K562 (cell line): ENCODE measurements at regions not wholly inside any gene's neighbourhood (a gene's known extent, or its start where the extent isn't known, plus 50 kb on each side); places are given as distances from the start of the nearest gene placed in this dataset.

ENCODE experiments used
- ATAC-seq: fragments of 200-7000 bp; cut with Tn5 transposase; 3 replicates; pipeline ENCODE4 v1.9.1; 2020; ENCODE audit warnings: moderate library complexity
- BruUV-seq: library from RNA; stranded (reverse); fragments of 400-500 nt; replicated peaks from 2 replicates; lab custom pipeline; 2021; lab: Mats Ljungman, UMichigan
- CTCF ChIA-PET: fragments of 300-600 bp; formaldehyde crosslinking; extraction: SDS; loops from one replicate; lab custom pipeline; 2021; ENCODE audit warnings: low intra/inter-chr PET ratio; lab: Yijun Ruan, JAX
- POLR2A ChIA-PET: fragments of 300-600, 350-650 bp; sonication (Branson Sonifier 250); formaldehyde crosslinking; extraction: SDS; loops from one replicate; lab custom pipeline; 2021; ENCODE audit warnings: antibody characterized with exemption, inconsistent platforms; lab: Yijun Ruan, JAX
- DNase-seq, 4 experiments: peaks; one replicate each; pipeline versions ENCODE4 v3.0.0 to v3.0.0-alpha.2; 2011 to 2018; ENCODE audit warnings: low spot score in 3 of 4, mixed read lengths in 3 of 4; ENCODE audit errors: extremely low read depth in 1 of 4
- FAIRE-seq: peaks from 2 replicates; lab custom pipeline; 2011; peaks lifted over from hg19 to GRCh38; lab: Jason Lieb, UNC
- H2AFZ ChIP-seq: 2 replicates; pipeline ENCODE4 v1.6.0; 2011; ENCODE audit warnings: low read depth, low read length, control low read depth, inconsistent platforms
- H3K27ac ChIP-seq: fragments of 200-600 bp; 3 replicates; pipeline ENCODE4 v1.8.0; 2011; ENCODE audit warnings: low read depth, mild to moderate bottlenecking, control low read depth, inconsistent platforms, low read length, moderate library complexity, mixed read lengths; ENCODE audit errors: extremely low read depth
- H3K27me3 ChIP-seq, 2 experiments: fragments of 300-600 bp in 1 of 2; 2 replicates in 1 of 2; 3 replicates in 1 of 2; pipeline versions ENCODE4 v1.6.0 to v1.8.0; 2011; ENCODE audit warnings: inconsistent platforms in 2 of 2, low read length in 2 of 2, mild to moderate bottlenecking in 1 of 2, mixed read lengths in 1 of 2, moderate library complexity in 1 of 2; ENCODE audit not compliant: control insufficient read depth in 2 of 2, insufficient read depth in 2 of 2
- H3K36me3 ChIP-seq: fragments of 300-600 bp; 3 replicates; pipeline ENCODE4 v1.8.0; 2011; ENCODE audit warnings: mild to moderate bottlenecking, low read length, inconsistent platforms; ENCODE audit not compliant: control insufficient read depth, insufficient read depth
- H3K4me1 ChIP-seq, 2 experiments: fragments of 200-600 bp in 1 of 2; replicated peaks in 1 of 2; 2 replicates in 1 of 2; 3 replicates in 1 of 2; pipeline versions ENCODE4 v1.5.1 to v1.8.0; 2011; ENCODE audit warnings: inconsistent platforms in 2 of 2, low read length in 2 of 2, mild to moderate bottlenecking in 1 of 2, mixed read lengths in 1 of 2, moderate library complexity in 1 of 2; ENCODE audit not compliant: control insufficient read depth in 2 of 2, insufficient read depth in 2 of 2
- H3K4me2 ChIP-seq: 2 replicates; pipeline ENCODE4 v1.6.1; 2011; ENCODE audit warnings: low read length, control low read depth, inconsistent platforms, mixed read lengths; ENCODE audit not compliant: insufficient read depth
- H3K4me3 ChIP-seq: fragments of 200-600 bp; sonication (generic), shearing (Covaris generic); 2 replicates; pipeline ENCODE4 v1.5.1; 2016; ENCODE audit warnings: control low read depth, inconsistent platforms
- H3K79me2 ChIP-seq: fragments of 200-600 bp; 3 replicates; pipeline ENCODE4 v1.8.0; 2011; ENCODE audit warnings: low read length, inconsistent platforms; ENCODE audit not compliant: control insufficient read depth, insufficient read depth
- H3K9ac ChIP-seq, 2 experiments: 2 replicates each; pipeline versions ENCODE4 v1.6.0 to v1.6.1; 2011; ENCODE audit warnings: low read depth in 2 of 2, low read length in 2 of 2, control low read depth in 1 of 2, inconsistent platforms in 1 of 2, mild to moderate bottlenecking in 1 of 2, mixed read lengths in 1 of 2; ENCODE audit not compliant: insufficient read depth in 1 of 2
- H3K9me1 ChIP-seq: one replicate; pipeline ENCODE4 v1.6.0; 2011; ENCODE audit warnings: inconsistent platforms, mild to moderate bottlenecking, low read length, moderate library complexity; ENCODE audit not compliant: control insufficient read depth, insufficient read depth
- H3K9me3 ChIP-seq: replicated peaks from 2 replicates; pipeline ENCODE4 v1.5.1; 2011; ENCODE audit warnings: low read depth, low read length, inconsistent platforms; ENCODE audit not compliant: control insufficient read depth, insufficient read depth
- H4K20me1 ChIP-seq: replicated peaks from 2 replicates; pipeline ENCODE4 v1.6.1; 2011; ENCODE audit warnings: low read length, inconsistent platforms, mixed read lengths; ENCODE audit not compliant: control insufficient read depth, insufficient read depth
- CBFA2T3 ChIP-seq: fragments of 450-650 bp; IDR thresholded peaks from 2 replicates; pipeline ENCODE4 v1.6.1; 2017
- CEBPB ChIP-seq: fragments of 450-650 bp; IDR thresholded peaks from 2 replicates; pipeline ENCODE4 v1.6.1; 2016; ENCODE audit warnings: missing genetic modification characterization, missing compliant biosample characterization
- EP400 ChIP-seq: fragments of 450-650 bp; IDR thresholded peaks from 2 replicates; pipeline ENCODE4 v1.6.1; 2017; ENCODE audit warnings: antibody characterized with exemption, mild to moderate bottlenecking, moderate library complexity
- IRF2 ChIP-seq: sonication (generic); formaldehyde crosslinking; IDR thresholded peaks from 2 replicates; pipeline ENCODE4 v1.8.1; 2022; ENCODE audit warnings: mild to moderate bottlenecking, missing genetic modification reagents
- KAT2B ChIP-seq: IDR thresholded peaks from one replicate; pipeline ENCODE4 v1.6.1; 2012; ENCODE audit warnings: low read depth, mild to moderate bottlenecking, control low read depth, inconsistent platforms, low read length, moderate library complexity
- KAT8 ChIP-seq: fragments of 450-650 bp; IDR thresholded peaks from 2 replicates; pipeline ENCODE4 v1.6.1; 2016; ENCODE audit warnings: low read depth, mild to moderate bottlenecking
- NCOA6 ChIP-seq: fragments of 450-650 bp; IDR thresholded peaks from 2 replicates; pipeline ENCODE4 v1.6.1; 2017; ENCODE audit warnings: mild to moderate bottlenecking
- OTX1 ChIP-seq: fragments of 450-650 bp; formaldehyde crosslinking; IDR thresholded peaks from 2 replicates; pipeline ENCODE4 v1.4.0; 2022; ENCODE audit warnings: mild to moderate bottlenecking
- PCBP2 ChIP-seq: fragments of 200-400 bp; formaldehyde crosslinking; IDR thresholded peaks from 2 replicates; pipeline ENCODE4 v1.6.1; 2018; ENCODE audit warnings: low read length, low read depth, mild to moderate bottlenecking, moderate library complexity; ENCODE audit not compliant: poor library complexity, severe bottlenecking
- SMAD3 ChIP-seq: fragments of 450-650 bp; formaldehyde crosslinking; conservative IDR thresholded peaks from 2 replicates; pipeline ENCODE4 v1.4.0; 2020; ENCODE audit warnings: mild to moderate bottlenecking
- SMARCC2 ChIP-seq: fragments of 450-650 bp; IDR thresholded peaks from 2 replicates; pipeline ENCODE4 v1.6.1; 2017; ENCODE audit warnings: antibody characterized with exemption, moderate library complexity, mild to moderate bottlenecking, low read depth
- TSC22D4 ChIP-seq: fragments of 450-650 bp; IDR thresholded peaks from 2 replicates; pipeline ENCODE4 v1.6.1; 2016; ENCODE audit warnings: missing genetic modification characterization, missing biosample characterization, control low read depth
- ZFP30 ChIP-seq: fragments of 250-450 bp; sonication (Bioruptor Pico); IDR thresholded peaks from 2 replicates; pipeline ENCODE4 v1.8.0; 2022; ENCODE audit warnings: moderate library complexity, mild to moderate bottlenecking, inconsistent platforms, borderline replicate concordance
- ZNF174 ChIP-seq: fragments of 250-450 bp; sonication (Bioruptor Pico); IDR thresholded peaks from 2 replicates; pipeline ENCODE4 v1.4.0; 2020; ENCODE audit warnings: mild to moderate bottlenecking
- ZNF586 ChIP-seq: fragments of 450-650 bp; formaldehyde crosslinking; conservative IDR thresholded peaks from 2 replicates; pipeline ENCODE4 v1.4.0; 2020; ENCODE audit warnings: mild to moderate bottlenecking, moderate library complexity
- ZNF717 ChIP-seq: fragments of 250-450 bp; sonication (Bioruptor Pico); IDR thresholded peaks from 2 replicates; pipeline ENCODE4 v1.5.0; 2021
- ZZZ3 ChIP-seq: fragments of 450-650 bp; IDR thresholded peaks from 2 replicates; pipeline ENCODE4 v1.6.1; 2016; ENCODE audit warnings: antibody characterized with exemption, mild to moderate bottlenecking, moderate library complexity
- WGBS: fragments of 100-300 bp; shearing (Covaris generic); methylation state at CpG from one replicate; pipeline ENCODE4 v1.1.6; 2016; ENCODE audit warnings: low coverage, mixed read lengths; ENCODE audit not compliant: insufficient coverage; ENCODE audit errors: missing lambda C conversion rate; 5-methylcytosine and 5-hydroxymethylcytosine counted together
- in situ Hi-C: fragments of 300-500 bp; cut with MboI; formaldehyde crosslinking; loops from 4 replicates; pipeline ENCODE4 v1.15.0; 2018; ENCODE audit warnings: inconsistent platforms, mixed read lengths
- intact Hi-C: fragments of 100-400 bp; cut with micrococcal nuclease; formaldehyde crosslinking; loops from 2 replicates; pipeline ENCODE4 v1.14.2; 2022
- TF ChIP-seq, protein P1 (sequence below): fragments of 450-650 bp; conservative IDR thresholded peaks from 2 replicates; pipeline ENCODE4 v1.6.1; 2016; ENCODE audit warnings: missing genetic modification characterization, low read depth, mild to moderate bottlenecking, missing compliant biosample characterization, moderate library complexity

DNA sequence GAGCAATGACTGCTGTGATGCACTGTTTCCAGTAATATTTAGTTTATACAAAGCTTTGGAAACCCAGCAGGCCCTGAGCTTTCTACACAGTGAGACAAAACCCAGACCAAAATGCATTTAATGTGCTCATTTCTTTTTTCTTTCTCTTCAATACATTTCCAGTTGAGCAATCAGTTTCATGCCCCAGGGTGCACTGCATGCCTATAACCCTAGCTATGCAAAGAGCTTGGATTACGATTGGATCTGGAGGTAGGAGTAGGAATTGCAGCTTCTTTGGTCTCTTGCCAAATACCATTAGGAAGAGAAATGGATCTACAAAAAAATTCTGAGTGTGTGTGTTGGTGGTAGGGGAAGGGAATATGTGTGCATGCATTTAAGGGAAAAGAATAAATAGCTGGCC lies 1001.4 kb downstream of the SQOR start:
- no peaks in the 10 kb centered on the region for H3K79me2 ChIP-seq
- no peaks in the 10 kb centered on the region for H3K4me1 ChIP-seq
- no peak overlapping the region for H3K4me2 ChIP-seq
- FAIRE-seq: no peak
- POLR2A ChIA-PET: no interaction called here
- no peaks in the 10 kb centered on the region for H3K9me3 ChIP-seq
- no peak overlapping the region for H2AFZ ChIP-seq
- in situ Hi-C loops: no loop called here
- no peak overlapping the region for H3K9ac ChIP-seq
- no peaks in the 10 kb centered on the region for H3K27me3 ChIP-seq
- H3K27ac ChIP-seq: no peak overlapping the region
- no TSS peak for BruUV-seq
- DNase-seq: no peak
- H3K4me3 ChIP-seq: no peak overlapping the region
- 0% methylated on average over 1 of the region's 1 CpG for WGBS
- intact Hi-C loops: no loop called here
- CTCF ChIA-PET: no interaction called here
- H3K36me3 ChIP-seq: no peaks in the 10 kb centered on the region
- no peaks in the 10 kb centered on the region for H4K20me1 ChIP-seq
- no peaks in the 10 kb centered on the region for H3K9me1 ChIP-seq
- ATAC-seq: no peak
- TF ChIP-seq PCBP2 (no peak), CBFA2T3 (no peak), SMAD3 (CRISPR knock-in tag) (no peak), ZZZ3 (no peak), ZNF586 (CRISPR knock-in tag) (no peak), TSC22D4 (tag) (no peak), KAT2B (no peak), IRF2 (CRISPR knock-in tag) (no peak), OTX1 (no peak), ZFP30 (CRISPR knock-in tag) (no peak), ZNF717 (CRISPR knock-in tag) (no peak), EP400 (no peak), KAT8 (no peak), CEBPB (tag) (no peak), NCOA6 (no peak), SMARCC2 (no peak), ZNF174 (CRISPR knock-in tag) (no peak)
- TF ChIP-seq, protein P1, sequence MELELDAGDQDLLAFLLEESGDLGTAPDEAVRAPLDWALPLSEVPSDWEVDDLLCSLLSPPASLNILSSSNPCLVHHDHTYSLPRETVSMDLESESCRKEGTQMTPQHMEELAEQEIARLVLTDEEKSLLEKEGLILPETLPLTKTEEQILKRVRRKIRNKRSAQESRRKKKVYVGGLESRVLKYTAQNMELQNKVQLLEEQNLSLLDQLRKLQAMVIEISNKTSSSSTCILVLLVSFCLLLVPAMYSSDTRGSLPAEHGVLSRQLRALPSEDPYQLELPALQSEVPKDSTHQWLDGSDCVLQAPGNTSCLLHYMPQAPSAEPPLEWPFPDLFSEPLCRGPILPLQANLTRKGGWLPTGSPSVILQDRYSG (tag): no peak
